K562 (cell line): ENCODE measurements at regions not wholly inside any gene's neighbourhood (a gene's known extent, or its start where the extent isn't known, plus 50 kb on each side); places are given as distances from the start of the nearest gene placed in this dataset.

Experiments
- ATAC-seq: fragments of 200-7000 bp; cut with Tn5 transposase; 3 replicates; pipeline ENCODE4 v1.9.1; 2020; ENCODE audit warnings: moderate library complexity
- BruUV-seq: library from RNA; stranded (reverse); fragments of 400-500 nt; replicated peaks from 2 replicates; lab custom pipeline; 2021; lab: Mats Ljungman, UMichigan
- CTCF ChIA-PET: fragments of 300-600 bp; formaldehyde crosslinking; extraction: SDS; loops from one replicate; lab custom pipeline; 2021; ENCODE audit warnings: low intra/inter-chr PET ratio; lab: Yijun Ruan, JAX
- POLR2A ChIA-PET: fragments of 300-600, 350-650 bp; sonication (Branson Sonifier 250); formaldehyde crosslinking; extraction: SDS; loops from one replicate; lab custom pipeline; 2021; ENCODE audit warnings: antibody characterized with exemption, inconsistent platforms; lab: Yijun Ruan, JAX
- DNase-seq, 4 experiments: peaks; one replicate each; pipeline versions ENCODE4 v3.0.0 to v3.0.0-alpha.2; 2011 to 2018; ENCODE audit warnings: low spot score in 3 of 4, mixed read lengths in 3 of 4; ENCODE audit errors: extremely low read depth in 1 of 4
- FAIRE-seq: peaks from 2 replicates; lab custom pipeline; 2011; peaks lifted over from hg19 to GRCh38; lab: Jason Lieb, UNC
- H2AFZ ChIP-seq: 2 replicates; pipeline ENCODE4 v1.6.0; 2011; ENCODE audit warnings: low read depth, low read length, control low read depth, inconsistent platforms
- H3K27ac ChIP-seq: fragments of 200-600 bp; 3 replicates; pipeline ENCODE4 v1.8.0; 2011; ENCODE audit warnings: low read depth, mild to moderate bottlenecking, control low read depth, inconsistent platforms, low read length, moderate library complexity, mixed read lengths; ENCODE audit errors: extremely low read depth
- H3K27me3 ChIP-seq, 2 experiments: fragments of 300-600 bp in 1 of 2; 2 replicates in 1 of 2; 3 replicates in 1 of 2; pipeline versions ENCODE4 v1.6.0 to v1.8.0; 2011; ENCODE audit warnings: inconsistent platforms in 2 of 2, low read length in 2 of 2, mild to moderate bottlenecking in 1 of 2, mixed read lengths in 1 of 2, moderate library complexity in 1 of 2; ENCODE audit not compliant: control insufficient read depth in 2 of 2, insufficient read depth in 2 of 2
- H3K36me3 ChIP-seq: fragments of 300-600 bp; 3 replicates; pipeline ENCODE4 v1.8.0; 2011; ENCODE audit warnings: mild to moderate bottlenecking, low read length, inconsistent platforms; ENCODE audit not compliant: control insufficient read depth, insufficient read depth
- H3K4me1 ChIP-seq, 2 experiments: fragments of 200-600 bp in 1 of 2; replicated peaks in 1 of 2; 2 replicates in 1 of 2; 3 replicates in 1 of 2; pipeline versions ENCODE4 v1.5.1 to v1.8.0; 2011; ENCODE audit warnings: inconsistent platforms in 2 of 2, low read length in 2 of 2, mild to moderate bottlenecking in 1 of 2, mixed read lengths in 1 of 2, moderate library complexity in 1 of 2; ENCODE audit not compliant: control insufficient read depth in 2 of 2, insufficient read depth in 2 of 2
- H3K4me2 ChIP-seq: 2 replicates; pipeline ENCODE4 v1.6.1; 2011; ENCODE audit warnings: low read length, control low read depth, inconsistent platforms, mixed read lengths; ENCODE audit not compliant: insufficient read depth
- H3K4me3 ChIP-seq: fragments of 200-600 bp; sonication (generic), shearing (Covaris generic); 2 replicates; pipeline ENCODE4 v1.5.1; 2016; ENCODE audit warnings: control low read depth, inconsistent platforms
- H3K79me2 ChIP-seq: fragments of 200-600 bp; 3 replicates; pipeline ENCODE4 v1.8.0; 2011; ENCODE audit warnings: low read length, inconsistent platforms; ENCODE audit not compliant: control insufficient read depth, insufficient read depth
- H3K9ac ChIP-seq, 2 experiments: 2 replicates each; pipeline versions ENCODE4 v1.6.0 to v1.6.1; 2011; ENCODE audit warnings: low read depth in 2 of 2, low read length in 2 of 2, control low read depth in 1 of 2, inconsistent platforms in 1 of 2, mild to moderate bottlenecking in 1 of 2, mixed read lengths in 1 of 2; ENCODE audit not compliant: insufficient read depth in 1 of 2
- H3K9me1 ChIP-seq: one replicate; pipeline ENCODE4 v1.6.0; 2011; ENCODE audit warnings: inconsistent platforms, mild to moderate bottlenecking, low read length, moderate library complexity; ENCODE audit not compliant: control insufficient read depth, insufficient read depth
- H3K9me3 ChIP-seq: replicated peaks from 2 replicates; pipeline ENCODE4 v1.5.1; 2011; ENCODE audit warnings: low read depth, low read length, inconsistent platforms; ENCODE audit not compliant: control insufficient read depth, insufficient read depth
- H4K20me1 ChIP-seq: replicated peaks from 2 replicates; pipeline ENCODE4 v1.6.1; 2011; ENCODE audit warnings: low read length, inconsistent platforms, mixed read lengths; ENCODE audit not compliant: control insufficient read depth, insufficient read depth
- BACH1 ChIP-seq: fragments of 200-800 bp; sonication (Bioruptor generic); IDR thresholded peaks from 2 replicates; pipeline ENCODE4 v1.6.1; 2016; ENCODE audit warnings: missing genetic modification characterization, missing compliant biosample characterization
- BCOR ChIP-seq: fragments of 450-650 bp; IDR thresholded peaks from 2 replicates; pipeline ENCODE4 v1.6.1; 2016
- BRD4 ChIP-seq: fragments of 200-600 bp; sonication (generic); IDR thresholded peaks from 2 replicates; pipeline ENCODE4 v1.6.1; 2017; ENCODE audit warnings: inconsistent platforms
- FOXK2 ChIP-seq, 2 experiments: fragments of 450-650 bp; IDR thresholded peaks in 1 of 2; conservative IDR thresholded peaks in 1 of 2; 2 replicates each; pipeline ENCODE4 v1.6.1; 2016; ENCODE audit warnings: low read depth in 2 of 2, mild to moderate bottlenecking in 1 of 2
- NR1H2 ChIP-seq: sonication (generic); formaldehyde crosslinking; IDR thresholded peaks from 2 replicates; pipeline ENCODE4 v1.4.0; 2020; ENCODE audit warnings: mild to moderate bottlenecking, missing genetic modification reagents
- PML ChIP-seq: IDR thresholded peaks from 2 replicates; pipeline ENCODE4 v1.6.1; 2012; ENCODE audit warnings: low read length, inconsistent platforms
- PPARD ChIP-seq: fragments of 250-450 bp; sonication (Bioruptor Pico); IDR thresholded peaks from 2 replicates; pipeline ENCODE4 v1.8.0; 2022; ENCODE audit warnings: inconsistent platforms, mild to moderate bottlenecking, moderate library complexity
- RBM34 ChIP-seq: fragments of 200-400 bp; formaldehyde crosslinking; IDR thresholded peaks from 2 replicates; pipeline ENCODE4 v1.6.1; 2018; ENCODE audit warnings: low read length, borderline replicate concordance; ENCODE audit not compliant: insufficient read depth
- SETDB1 ChIP-seq: IDR thresholded peaks from one replicate; pipeline ENCODE4 v1.6.1; 2012; ENCODE audit warnings: low read length, control low read depth, inconsistent platforms
- SMARCB1 ChIP-seq: IDR thresholded peaks from 2 replicates; pipeline ENCODE4 v1.6.1; 2011; ENCODE audit warnings: improper control_type of control experiment, low read depth; ENCODE audit not compliant: insufficient read length
- TCFL5 ChIP-seq: fragments of 250-450 bp; sonication (Bioruptor Pico); conservative IDR thresholded peaks from 2 replicates; pipeline ENCODE4 v1.6.1; 2021; ENCODE audit warnings: mild to moderate bottlenecking, moderate library complexity, matching md5 sums
- ZNF12 ChIP-seq: sonication (generic); formaldehyde crosslinking; IDR thresholded peaks from 2 replicates; pipeline ENCODE4 v1.4.0; 2020; ENCODE audit warnings: mild to moderate bottlenecking, missing genetic modification reagents
- ZNF695 ChIP-seq: fragments of 450-650 bp; formaldehyde crosslinking; IDR thresholded peaks from 2 replicates; pipeline ENCODE4 v1.4.0; 2020; ENCODE audit warnings: mild to moderate bottlenecking, moderate library complexity
- ZNF764 ChIP-seq: fragments of 250-450 bp; sonication (Bioruptor Pico); IDR thresholded peaks from 2 replicates; pipeline ENCODE4 v1.4.0; 2020; ENCODE audit warnings: low read depth, mild to moderate bottlenecking, moderate library complexity
- WGBS: fragments of 100-300 bp; shearing (Covaris generic); methylation state at CpG from one replicate; pipeline ENCODE4 v1.1.6; 2016; ENCODE audit warnings: low coverage, mixed read lengths; ENCODE audit not compliant: insufficient coverage; ENCODE audit errors: missing lambda C conversion rate; 5-methylcytosine and 5-hydroxymethylcytosine counted together
- in situ Hi-C: fragments of 300-500 bp; cut with MboI; formaldehyde crosslinking; loops from 4 replicates; pipeline ENCODE4 v1.15.0; 2018; ENCODE audit warnings: inconsistent platforms, mixed read lengths
- intact Hi-C: fragments of 100-400 bp; cut with micrococcal nuclease; formaldehyde crosslinking; loops from 2 replicates; pipeline ENCODE4 v1.14.2; 2022
- TF ChIP-seq, protein P1 (sequence below), 2 experiments: fragments of 450-650 bp in 1 of 2; IDR thresholded peaks; 2 replicates each; pipeline ENCODE4 v1.6.1; 2011 to 2017; ENCODE audit warnings: low read depth in 2 of 2, antibody characterized with exemption in 1 of 2, borderline replicate concordance in 1 of 2, low read length in 1 of 2, mild to moderate bottlenecking in 1 of 2, mixed read lengths in 1 of 2; ENCODE audit not compliant: control insufficient read depth in 1 of 2

DNA sequence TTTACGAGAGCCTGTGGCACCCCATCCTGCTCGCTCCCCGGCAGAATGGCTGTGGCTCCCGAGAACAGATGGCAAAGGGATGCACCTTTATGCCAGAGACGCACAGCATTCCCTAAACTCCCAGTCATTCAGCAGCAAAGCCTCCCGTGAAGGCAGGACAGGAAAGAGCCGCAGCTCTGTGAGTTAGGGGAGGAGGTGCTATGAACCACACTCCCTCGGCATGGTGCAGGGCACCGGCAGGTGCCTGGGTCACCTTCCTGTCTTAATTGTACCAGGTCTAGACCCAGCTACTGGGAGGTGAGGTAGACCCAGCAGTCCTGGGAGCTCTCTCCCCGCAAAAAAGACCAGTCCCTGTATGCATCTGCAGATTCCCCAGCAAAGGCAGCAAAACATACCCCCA is 149.8 kb downstream of the TWIST2 start:
- CTCF ChIA-PET: no interaction called here
- Histone ChIP-seq H3K36me3 (no peaks in the 10 kb centered on the region), H3K27ac (no peak overlapping the region), H3K9ac (no peak overlapping the region), H3K4me1 (no peaks in the 10 kb centered on the region), H3K4me3 (no peak overlapping the region), H3K9me3 (no peaks in the 10 kb centered on the region), H2AFZ (no peak overlapping the region), H3K9me1 (no peaks in the 10 kb centered on the region), H3K79me2 (no peaks in the 10 kb centered on the region), H3K27me3 (peaks cover 6 to 39% of the 10 kb centered on the region in 2 experiments; a peak in 3 of 5 replicates), H3K4me2 (no peak overlapping the region), H4K20me1 (no peaks in the 10 kb centered on the region)
- intact Hi-C loops (no loop called here), in situ Hi-C loops (no loop called here)
- no TSS peak for BruUV-seq
- 0% methylated on average over 8 of the region's 10 CpGs for WGBS
- ATAC-seq (no peak), DNase-seq (no peak), FAIRE-seq (no peak)
- POLR2A ChIA-PET: interaction anchor here (0.7 kb wide), 1 partner anchor 98 kb away, joined by 3 read pairs; no protein-coding TSS in a partner anchor
- TF ChIP-seq ZNF695 (CRISPR knock-in tag) (no peak), ZNF12 (CRISPR knock-in tag) (no peak), NR1H2 (no peak), BRD4 (no peak), ZNF764 (CRISPR knock-in tag) (no peak), PML (no peak), BCOR (no peak), BACH1 (no peak), FOXK2 (conservative IDR thresholded peaks at IDR 0.05 in 1 of 2, IDR thresholded peaks at IDR 0.05 in 1 of 2; ENCODE audit: low read depth in 2 of 2) (no peak), PPARD (CRISPR knock-in tag) (no peak), TCFL5 (CRISPR knock-in tag) (no peak), RBM34 (no peak), SETDB1 (no peak), SMARCB1 (no peak)
- TF ChIP-seq, protein P1, sequence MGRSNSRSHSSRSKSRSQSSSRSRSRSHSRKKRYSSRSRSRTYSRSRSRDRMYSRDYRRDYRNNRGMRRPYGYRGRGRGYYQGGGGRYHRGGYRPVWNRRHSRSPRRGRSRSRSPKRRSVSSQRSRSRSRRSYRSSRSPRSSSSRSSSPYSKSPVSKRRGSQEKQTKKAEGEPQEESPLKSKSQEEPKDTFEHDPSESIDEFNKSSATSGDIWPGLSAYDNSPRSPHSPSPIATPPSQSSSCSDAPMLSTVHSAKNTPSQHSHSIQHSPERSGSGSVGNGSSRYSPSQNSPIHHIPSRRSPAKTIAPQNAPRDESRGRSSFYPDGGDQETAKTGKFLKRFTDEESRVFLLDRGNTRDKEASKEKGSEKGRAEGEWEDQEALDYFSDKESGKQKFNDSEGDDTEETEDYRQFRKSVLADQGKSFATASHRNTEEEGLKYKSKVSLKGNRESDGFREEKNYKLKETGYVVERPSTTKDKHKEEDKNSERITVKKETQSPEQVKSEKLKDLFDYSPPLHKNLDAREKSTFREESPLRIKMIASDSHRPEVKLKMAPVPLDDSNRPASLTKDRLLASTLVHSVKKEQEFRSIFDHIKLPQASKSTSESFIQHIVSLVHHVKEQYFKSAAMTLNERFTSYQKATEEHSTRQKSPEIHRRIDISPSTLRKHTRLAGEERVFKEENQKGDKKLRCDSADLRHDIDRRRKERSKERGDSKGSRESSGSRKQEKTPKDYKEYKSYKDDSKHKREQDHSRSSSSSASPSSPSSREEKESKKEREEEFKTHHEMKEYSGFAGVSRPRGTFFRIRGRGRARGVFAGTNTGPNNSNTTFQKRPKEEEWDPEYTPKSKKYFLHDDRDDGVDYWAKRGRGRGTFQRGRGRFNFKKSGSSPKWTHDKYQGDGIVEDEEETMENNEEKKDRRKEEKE (IDR thresholded peaks at IDR 0.05; ENCODE audit: borderline replicate concordance in 1 of 2, control insufficient read depth in 1 of 2, low read depth in 2 of 2, low read length in 1 of 2): no peak
